Chondrocyte (in vitro differentiated cells): ENCODE measurements at regions not wholly inside any gene's neighbourhood (a gene's known extent, or its start where the extent isn't known, plus 50 kb on each side); places are given as distances from the start of the nearest gene placed in this dataset.

Experiments used
- DNase-seq: peaks from one replicate; pipeline ENCODE4 v3.0.0; 2021; ENCODE audit warnings: mixed read lengths, low spot score
- H3K27ac Mint-ChIP-seq: one replicate; pipeline ENCODE4 v1.8.0; 2021; ENCODE audit warnings: mild to moderate bottlenecking, moderate library complexity, mixed read lengths; ENCODE audit not compliant: unreplicated experiment
- H3K27me3 Mint-ChIP-seq: 2 replicates; pipeline ENCODE4 v1.8.0; 2021; ENCODE audit warnings: low read depth, mixed read lengths
- H3K36me3 Mint-ChIP-seq: 2 replicates; pipeline ENCODE4 v1.8.0; 2021; ENCODE audit warnings: low read depth, mixed read lengths
- H3K4me1 Mint-ChIP-seq: 2 replicates; pipeline ENCODE4 v1.8.0; 2021; ENCODE audit warnings: low read depth, mild to moderate bottlenecking, mixed read lengths
- H3K4me3 Mint-ChIP-seq: one replicate; pipeline ENCODE4 v1.8.0; 2021; ENCODE audit warnings: mild to moderate bottlenecking, moderate library complexity, mixed read lengths; ENCODE audit not compliant: unreplicated experiment
- H3K9me3 Mint-ChIP-seq: 2 replicates; pipeline ENCODE4 v1.8.0; 2021; ENCODE audit warnings: low read depth, mixed read lengths
- TF ChIP-seq, protein P1 (sequence below): fragments of 200-600 bp; sonication (generic); IDR thresholded peaks from 2 replicates; pipeline ENCODE4 v1.5.0; 2021; ENCODE audit warnings: antibody characterized with exemption, mild to moderate bottlenecking, moderate library complexity

DNA sequence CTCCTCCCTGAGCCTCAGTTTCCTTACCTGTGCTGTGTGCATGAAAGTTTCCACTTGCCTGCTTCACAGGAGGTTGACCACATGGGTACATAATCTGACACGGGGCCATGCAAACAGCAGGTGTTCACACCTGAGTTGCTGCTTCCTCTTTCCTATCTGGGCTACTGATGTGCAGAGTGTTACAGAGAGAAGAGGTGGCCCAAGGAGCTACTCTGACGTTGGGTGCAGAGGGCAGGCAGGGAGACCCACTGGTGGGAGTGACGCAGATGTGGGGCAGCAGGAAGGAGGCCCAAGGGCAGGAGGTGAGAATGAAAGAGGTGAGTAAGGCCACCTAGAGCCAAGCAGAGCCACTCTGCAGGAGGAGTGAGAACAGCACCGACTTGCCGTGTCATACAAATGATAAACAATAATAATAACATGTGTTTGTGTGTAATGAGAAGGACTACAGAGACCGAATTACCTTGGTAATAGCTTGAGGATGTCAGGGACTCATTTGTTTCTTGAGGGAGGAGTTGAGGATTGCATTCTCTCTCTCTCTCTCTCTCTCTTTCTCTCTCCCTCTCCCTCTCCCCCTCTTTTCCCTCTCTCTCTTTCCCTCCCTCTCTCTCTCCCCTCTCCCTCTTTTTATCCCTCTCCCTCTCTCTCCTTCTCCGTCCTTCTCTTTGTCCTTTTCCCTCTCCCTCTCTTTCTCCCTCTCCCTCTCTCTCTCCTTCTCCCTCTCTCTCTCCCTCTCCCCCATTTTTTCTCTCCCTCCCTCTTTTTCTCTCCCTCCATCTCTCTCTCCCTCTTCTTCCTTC, 87.4 kb upstream of the IGSF21 start:
- Mint-ChIP-seq H3K4me3 (no peak overlapping the region), H3K27ac (no peak overlapping the region), H3K9me3 (no peaks in the 10 kb centered on the region), H3K27me3 (peaks cover 34% of the 10 kb centered on the region), H3K4me1 (no peaks in the 10 kb centered on the region), H3K36me3 (no peaks in the 10 kb centered on the region)
- DNase-seq, result peak; percentile 58
- TF ChIP-seq, protein P1, sequence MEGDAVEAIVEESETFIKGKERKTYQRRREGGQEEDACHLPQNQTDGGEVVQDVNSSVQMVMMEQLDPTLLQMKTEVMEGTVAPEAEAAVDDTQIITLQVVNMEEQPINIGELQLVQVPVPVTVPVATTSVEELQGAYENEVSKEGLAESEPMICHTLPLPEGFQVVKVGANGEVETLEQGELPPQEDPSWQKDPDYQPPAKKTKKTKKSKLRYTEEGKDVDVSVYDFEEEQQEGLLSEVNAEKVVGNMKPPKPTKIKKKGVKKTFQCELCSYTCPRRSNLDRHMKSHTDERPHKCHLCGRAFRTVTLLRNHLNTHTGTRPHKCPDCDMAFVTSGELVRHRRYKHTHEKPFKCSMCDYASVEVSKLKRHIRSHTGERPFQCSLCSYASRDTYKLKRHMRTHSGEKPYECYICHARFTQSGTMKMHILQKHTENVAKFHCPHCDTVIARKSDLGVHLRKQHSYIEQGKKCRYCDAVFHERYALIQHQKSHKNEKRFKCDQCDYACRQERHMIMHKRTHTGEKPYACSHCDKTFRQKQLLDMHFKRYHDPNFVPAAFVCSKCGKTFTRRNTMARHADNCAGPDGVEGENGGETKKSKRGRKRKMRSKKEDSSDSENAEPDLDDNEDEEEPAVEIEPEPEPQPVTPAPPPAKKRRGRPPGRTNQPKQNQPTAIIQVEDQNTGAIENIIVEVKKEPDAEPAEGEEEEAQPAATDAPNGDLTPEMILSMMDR, result no peak

DNA sequence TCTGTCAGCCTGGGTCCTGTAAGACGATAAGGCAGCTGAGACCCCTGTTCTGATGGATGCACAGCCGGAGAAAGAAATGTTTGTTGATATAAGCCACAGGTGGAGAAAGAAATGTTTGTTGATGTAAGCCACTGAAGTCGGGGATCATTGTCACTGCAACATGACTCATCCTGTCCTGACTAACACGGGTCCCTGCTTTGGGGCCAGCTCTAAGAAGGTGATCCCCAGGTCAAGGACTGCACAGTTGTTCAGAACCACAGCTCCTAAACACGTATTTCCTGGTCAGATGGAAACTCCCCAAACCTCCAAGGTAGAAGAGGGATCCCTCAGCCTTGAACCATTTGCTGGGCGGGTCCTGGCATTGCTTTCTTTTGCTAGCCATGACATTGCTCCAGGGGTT, 86.4 kb upstream of the IGSF21 start:
- Mint-ChIP-seq H3K36me3 (no peaks in the 10 kb centered on the region), H3K9me3 (no peaks in the 10 kb centered on the region), H3K4me1 (no peaks in the 10 kb centered on the region), H3K27me3 (peaks cover 34% of the 10 kb centered on the region), H3K4me3 (no peak overlapping the region), H3K27ac (no peak overlapping the region)
- TF ChIP-seq, protein P1, result no peak
- DNase-seq, result peak; percentile 6

DNA sequence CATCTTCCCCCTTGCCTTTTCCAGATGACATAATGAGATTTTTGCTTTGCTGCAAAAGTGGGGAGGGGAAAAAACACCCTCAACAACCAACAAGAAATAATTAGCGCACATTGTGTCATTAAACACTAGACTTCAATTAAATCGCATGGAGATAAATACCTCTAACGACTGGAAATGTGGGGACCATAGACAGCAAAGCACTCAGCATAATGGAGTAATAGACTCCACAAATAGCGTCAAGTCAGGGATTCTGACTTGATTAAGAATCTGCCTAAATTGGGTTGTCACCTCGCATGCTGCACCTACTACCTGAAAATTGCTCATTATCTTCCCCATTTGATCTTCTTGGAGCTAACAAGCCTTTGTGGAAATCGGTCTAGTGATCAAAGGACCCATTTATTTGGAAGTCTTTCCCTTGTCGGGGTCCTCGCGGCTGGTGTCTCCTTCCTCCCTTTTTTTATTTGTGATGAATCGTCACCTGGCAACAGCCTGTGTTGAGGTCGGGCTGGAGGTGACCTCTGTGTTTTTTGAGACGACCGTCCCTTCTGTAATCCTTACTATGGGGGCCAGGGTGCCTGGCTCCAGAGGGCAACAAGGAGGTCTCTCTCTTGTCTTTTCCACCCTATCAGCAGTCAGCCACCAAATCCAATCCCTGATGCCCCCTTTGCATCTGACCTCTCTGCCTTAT, 75.3 kb upstream of the IGSF21 start:
- Mint-ChIP-seq H3K27ac (no peak overlapping the region), H3K27me3 (peaks cover 24% of the 10 kb centered on the region), H3K4me3 (no peak overlapping the region), H3K36me3 (no peaks in the 10 kb centered on the region), H3K4me1 (no peaks in the 10 kb centered on the region), H3K9me3 (no peaks in the 10 kb centered on the region)
- DNase-seq, result no peak
- TF ChIP-seq, protein P1, result no peak

DNA sequence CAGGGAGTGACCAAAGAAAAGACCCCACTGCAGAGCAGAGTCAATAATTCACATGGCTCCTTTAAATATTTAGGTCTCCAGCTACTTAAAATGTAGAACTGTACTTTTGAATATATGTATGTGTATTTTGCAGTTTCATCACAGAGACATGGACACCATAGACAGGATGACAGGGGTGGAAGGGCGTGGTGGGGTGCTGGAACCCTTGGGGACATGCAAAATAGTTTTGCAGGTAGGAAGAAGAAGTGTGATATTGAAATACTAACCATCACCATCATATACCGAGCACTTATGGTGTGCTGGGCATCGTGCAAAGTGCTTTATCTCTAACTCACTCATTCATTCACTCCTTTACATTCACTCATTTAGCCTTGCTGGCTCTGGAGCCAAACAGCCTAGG, 72.5 kb upstream of the IGSF21 start:
- no peaks in the 10 kb centered on the region for H3K36me3 Mint-ChIP-seq
- no peaks in the 10 kb centered on the region for H3K9me3 Mint-ChIP-seq
- TF ChIP-seq, protein P1, result no peak
- no peak overlapping the region for H3K27ac Mint-ChIP-seq
- no peak overlapping the region for H3K4me3 Mint-ChIP-seq
- peaks cover 13% of the 10 kb centered on the region for H3K27me3 Mint-ChIP-seq
- no peak for DNase-seq
- no peaks in the 10 kb centered on the region for H3K4me1 Mint-ChIP-seq

DNA sequence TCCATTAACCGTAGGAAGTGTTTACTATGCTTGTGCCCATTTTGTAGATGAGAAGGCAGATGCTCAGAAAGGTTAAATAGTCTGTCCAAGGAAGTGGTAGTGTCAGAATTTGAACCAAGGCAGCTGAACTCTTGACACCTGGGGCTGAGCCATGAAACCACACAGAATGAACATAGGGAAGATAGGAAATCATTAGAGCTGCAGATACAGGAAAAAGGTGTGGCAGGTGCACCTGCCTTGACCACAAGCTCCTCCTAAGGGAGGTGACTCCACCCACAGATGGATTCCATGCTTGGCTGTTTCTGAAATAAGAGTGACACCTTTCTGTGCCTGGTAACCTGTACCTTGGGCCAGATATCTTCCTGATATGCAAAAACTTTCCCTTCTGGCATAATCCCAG, 69.9 kb upstream of the IGSF21 start:
- Mint-ChIP-seq H3K4me3 (no peak overlapping the region), H3K9me3 (no peaks in the 10 kb centered on the region), H3K36me3 (no peaks in the 10 kb centered on the region), H3K27ac (no peak overlapping the region), H3K4me1 (no peaks in the 10 kb centered on the region), H3K27me3 (peaks cover 12% of the 10 kb centered on the region)
- no peak for DNase-seq
- TF ChIP-seq, protein P1, result no peak
